Stimulated activated CD8-positive, alpha-beta memory T cell treated with anti-CD3 and anti-CD28 coated beads, Interleukin-12 subunit alpha, Interleukin-12 subunit beta, amount 100 ng/mL, for 4 hours (primary cell): ENCODE measurements at regions not wholly inside any gene's neighbourhood (a gene's known extent, or its start where the extent isn't known, plus 50 kb on each side); places are given as distances from the start of the nearest gene placed in this dataset.

ENCODE experiments used
- DNase-seq: peaks from one replicate; pipeline ENCODE4 v3.0.0-alpha.2; 2020; ENCODE audit warnings: low read depth

GRCh38 chr16:5374184-5374583 lies 276.6 kb upstream of the EEF2KMT start:
- DNase-seq: no peak

GRCh38 chr16:5367951-5368350 lies 270.4 kb upstream of the EEF2KMT start:
- no peak for DNase-seq

GRCh38 chr16:5366126-5366525 lies 268.5 kb upstream of the EEF2KMT start:
- no peak for DNase-seq

GRCh38 chr16:5364186-5364585 lies 266.6 kb upstream of the EEF2KMT start:
- DNase-seq: no peak

GRCh38 chr16:5361322-5361721 lies 263.7 kb upstream of the EEF2KMT start:
- DNase-seq: no peak

GRCh38 chr16:5354645-5355044 lies 257.1 kb upstream of the EEF2KMT start:
- no peak for DNase-seq

GRCh38 chr16:5349670-5350517 lies 252.3 kb upstream of the EEF2KMT start:
- DNase-seq: no peak

- no peak for DNase-seq
Measured at GRCh38 chr16:5349101-5349500, 251.5 kb upstream of the EEF2KMT start.

- no peak for DNase-seq
Measured at GRCh38 chr16:5347561-5347960, 250.0 kb upstream of the EEF2KMT start.

- DNase-seq: no peak
Measured at GRCh38 chr16:5336941-5337340, 239.3 kb upstream of the EEF2KMT start.

GRCh38 chr16:5333991-5334390 lies 236.4 kb upstream of the EEF2KMT start:
- DNase-seq: no peak

- no peak for DNase-seq
Measured at GRCh38 chr16:5333126-5333525, 235.5 kb upstream of the EEF2KMT start.

- DNase-seq: no peak
Measured at GRCh38 chr16:5330058-5330457, 232.5 kb upstream of the EEF2KMT start.

- no peak for DNase-seq
Measured at GRCh38 chr16:5328546-5328945, 231.0 kb upstream of the EEF2KMT start.

GRCh38 chr16:5326395-5326794 lies 228.8 kb upstream of the EEF2KMT start:
- DNase-seq: no peak

- no peak for DNase-seq
Measured at GRCh38 chr16:5325932-5326331, 228.3 kb upstream of the EEF2KMT start.

- no peak for DNase-seq
Measured at GRCh38 chr16:5323284-5324141, 225.9 kb upstream of the EEF2KMT start.

- DNase-seq: no peak
Measured at GRCh38 chr16:5321930-5322329, 224.3 kb upstream of the EEF2KMT start.

GRCh38 chr16:5319799-5320198 lies 222.2 kb upstream of the EEF2KMT start:
- no peak for DNase-seq

- DNase-seq: no peak
Measured at GRCh38 chr16:5315914-5316313, 218.3 kb upstream of the EEF2KMT start.

GRCh38 chr16:5314377-5314776 lies 216.8 kb upstream of the EEF2KMT start:
- no peak for DNase-seq

- DNase-seq: no peak
Measured at GRCh38 chr16:5309946-5310611, 212.5 kb upstream of the EEF2KMT start.

- no peak for DNase-seq
Measured at GRCh38 chr16:5305023-5305422, 207.4 kb upstream of the EEF2KMT start.
